GM12875 (cell line): ENCODE measurements at regions not wholly inside any gene's neighbourhood (a gene's known extent, or its start where the extent isn't known, plus 50 kb on each side); places are given as distances from the start of the nearest gene placed in this dataset.

Experiments
- H3K4me3 ChIP-seq: one replicate; pipeline ENCODE4 v1.5.1; 2011; ENCODE audit warnings: low read depth, low read length, control low read depth
- CTCF ChIP-seq: IDR thresholded peaks from 2 replicates; pipeline ENCODE4 v1.5.1; 2011; ENCODE audit warnings: low read depth, mild to moderate bottlenecking, control low read depth, inconsistent platforms, low read length, moderate library complexity, borderline replicate concordance; ENCODE audit not compliant: insufficient read depth

DNA sequence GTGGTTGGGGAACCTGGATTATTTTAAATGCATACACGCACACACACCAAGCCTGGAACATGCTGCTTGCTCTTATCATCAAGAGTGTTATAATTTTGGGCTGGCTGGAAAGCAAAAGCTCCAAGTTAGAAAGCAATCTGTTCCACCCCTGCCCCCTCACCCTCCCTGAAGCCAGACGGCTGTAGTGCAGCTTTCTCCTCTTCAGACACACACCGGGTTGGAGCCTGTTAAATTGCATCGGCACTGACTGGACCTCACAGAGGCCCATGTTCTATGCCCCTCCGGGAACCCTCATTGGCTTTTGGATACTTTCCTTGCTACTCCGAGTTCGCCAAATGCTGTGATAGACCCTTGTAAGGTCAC is 90.6 kb upstream of the KCNJ15 start:
- no peak for TF ChIP-seq CTCF
- H3K4me3 ChIP-seq, result no peak overlapping the region

GRCh38 chr21:38167345-38167744 is 89.4 kb upstream of the KCNJ15 start:
- no peak for TF ChIP-seq CTCF
- no peak overlapping the region for H3K4me3 ChIP-seq

DNA sequence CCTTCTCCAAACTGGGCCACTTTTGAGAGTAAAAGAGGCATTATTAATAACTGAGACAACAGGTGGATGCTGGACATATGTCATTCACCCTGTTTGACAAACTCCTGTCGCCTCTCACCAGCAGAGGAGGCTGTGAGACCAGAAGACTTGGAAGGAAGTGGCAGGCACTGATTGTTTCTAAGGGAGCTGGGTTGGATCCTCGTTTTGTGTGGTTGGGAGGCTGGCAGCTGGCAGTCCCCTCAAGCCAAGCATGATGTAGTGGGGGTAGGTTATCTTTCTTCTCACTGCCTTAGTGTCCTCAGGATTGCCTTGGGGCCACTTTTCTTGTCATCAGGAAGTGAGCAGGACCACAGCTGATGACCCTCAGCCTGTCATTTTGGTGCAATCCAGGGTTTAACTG is 86.5 kb upstream of the KCNJ15 start:
- peak; percentile 38; the same call in 1 of the 2 replicates for TF ChIP-seq CTCF
- no peak overlapping the region for H3K4me3 ChIP-seq

GRCh38 chr21:38170704-38171682 is 85.8 kb upstream of the KCNJ15 start:
- H3K4me3 ChIP-seq, result no peak overlapping the region
- TF ChIP-seq CTCF, result no peak

- H3K4me3 ChIP-seq, result no peak overlapping the region
Observed at GRCh38 chr21:38171723-38172344, 85.0 kb upstream of the KCNJ15 start.

DNA sequence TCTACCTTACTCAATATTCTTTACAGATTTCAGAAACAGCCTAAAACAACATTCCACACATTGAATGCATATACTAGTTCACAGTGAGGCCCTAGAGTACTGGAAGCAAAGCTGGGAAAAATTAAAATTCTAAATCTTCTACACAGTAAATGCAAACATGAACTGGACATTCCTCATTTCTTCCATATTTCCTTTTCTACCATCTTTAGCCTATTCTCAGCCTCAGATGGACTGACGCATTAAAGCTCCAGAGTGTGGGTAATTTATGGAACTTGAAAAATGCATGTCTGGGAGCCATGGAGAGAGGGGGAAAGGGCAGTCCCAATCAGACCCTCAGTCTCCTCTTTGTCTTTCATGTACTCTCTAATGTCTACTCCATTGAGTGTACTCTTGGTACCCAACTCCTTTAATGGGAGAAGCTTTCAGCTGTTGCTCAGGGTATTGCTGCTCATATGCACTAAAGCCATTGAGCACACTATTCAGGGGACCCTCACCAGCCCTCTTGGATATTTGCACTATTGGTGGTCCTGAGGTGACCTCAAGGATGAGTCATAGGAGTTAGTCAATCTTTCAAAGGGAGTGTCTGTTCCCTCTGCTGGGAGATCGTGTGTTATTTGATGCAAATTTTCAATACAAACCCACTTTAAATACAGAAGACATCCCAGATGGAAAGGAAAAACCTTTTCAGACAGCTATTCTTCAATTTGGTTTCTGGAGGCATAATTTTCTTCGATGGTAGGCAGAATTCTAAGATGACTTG is 83.3 kb upstream of the KCNJ15 start:
- TF ChIP-seq CTCF, result no peak
- no peak overlapping the region for H3K4me3 ChIP-seq

More at GRCh38 chr21:38171723-38172344, 85.0 kb upstream of the KCNJ15 start:
- TF ChIP-seq CTCF, result no peak
